ENCODE measurements at regions not wholly inside any gene's neighbourhood (a gene's known extent, or its start where the extent isn't known, plus 50 kb on each side); places are given as distances from the start of the nearest gene placed in this dataset.

DNA sequence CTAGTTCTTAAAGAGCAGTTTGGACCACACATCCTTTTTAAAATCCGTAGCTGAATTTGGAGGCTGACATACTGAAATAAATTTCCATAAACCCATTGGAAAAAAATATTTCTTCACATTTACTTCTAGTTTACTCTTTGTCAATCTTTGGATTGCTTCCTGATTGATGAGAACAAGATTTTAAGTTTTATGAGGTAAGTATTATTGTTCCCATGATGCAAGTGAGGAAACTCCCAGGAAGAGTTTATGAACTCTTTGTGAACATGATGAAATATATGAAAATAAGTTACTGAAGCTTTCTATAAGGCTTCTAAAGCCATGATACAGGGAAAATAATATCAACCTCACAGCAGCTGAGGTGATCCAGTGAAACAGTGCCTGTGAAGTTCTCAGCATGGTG lies 320.0 kb downstream of the GJA1 start:
- Mint-ChIP-seq H3K9me3 (ENCODE audit: unreplicated experiment) (peaks cover 9% of the 10 kb centered on the region), H3K4me1 (ENCODE audit: unreplicated experiment) (peaks cover 7% of the 10 kb centered on the region), H3K4me3 (ENCODE audit: unreplicated experiment) (no peak overlapping the region), H3K36me3 (ENCODE audit: unreplicated experiment) (peaks cover 3% of the 10 kb centered on the region), H3K27me3 (ENCODE audit: unreplicated experiment) (no peaks in the 10 kb centered on the region), H3K27ac (ENCODE audit: unreplicated experiment) (no peak overlapping the region)
- TF ChIP-seq, protein P1, sequence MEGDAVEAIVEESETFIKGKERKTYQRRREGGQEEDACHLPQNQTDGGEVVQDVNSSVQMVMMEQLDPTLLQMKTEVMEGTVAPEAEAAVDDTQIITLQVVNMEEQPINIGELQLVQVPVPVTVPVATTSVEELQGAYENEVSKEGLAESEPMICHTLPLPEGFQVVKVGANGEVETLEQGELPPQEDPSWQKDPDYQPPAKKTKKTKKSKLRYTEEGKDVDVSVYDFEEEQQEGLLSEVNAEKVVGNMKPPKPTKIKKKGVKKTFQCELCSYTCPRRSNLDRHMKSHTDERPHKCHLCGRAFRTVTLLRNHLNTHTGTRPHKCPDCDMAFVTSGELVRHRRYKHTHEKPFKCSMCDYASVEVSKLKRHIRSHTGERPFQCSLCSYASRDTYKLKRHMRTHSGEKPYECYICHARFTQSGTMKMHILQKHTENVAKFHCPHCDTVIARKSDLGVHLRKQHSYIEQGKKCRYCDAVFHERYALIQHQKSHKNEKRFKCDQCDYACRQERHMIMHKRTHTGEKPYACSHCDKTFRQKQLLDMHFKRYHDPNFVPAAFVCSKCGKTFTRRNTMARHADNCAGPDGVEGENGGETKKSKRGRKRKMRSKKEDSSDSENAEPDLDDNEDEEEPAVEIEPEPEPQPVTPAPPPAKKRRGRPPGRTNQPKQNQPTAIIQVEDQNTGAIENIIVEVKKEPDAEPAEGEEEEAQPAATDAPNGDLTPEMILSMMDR (IDR thresholded peaks at IDR 0.05): no peak
- no peak for DNase-seq (ENCODE audit: extremely low spot score, unreplicated experiment)

DNA sequence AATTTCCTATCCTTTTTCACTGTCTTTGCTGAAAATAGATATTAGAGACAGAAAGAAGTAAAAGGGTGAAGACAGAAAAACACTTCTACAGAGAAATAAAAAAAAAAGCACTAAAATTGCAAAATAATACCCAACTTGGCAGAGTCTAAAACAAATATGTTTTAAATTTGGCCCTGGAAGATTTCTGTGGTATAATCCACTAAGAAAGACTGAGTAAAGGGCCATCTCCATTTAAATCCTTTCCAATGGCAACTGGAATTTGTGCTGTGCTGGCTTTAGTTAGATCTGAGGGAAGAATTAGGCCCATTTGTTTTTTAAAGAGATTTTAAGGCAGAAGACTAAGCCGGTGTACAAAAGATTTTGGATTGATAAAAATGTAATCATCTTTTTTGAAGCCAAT lies 321.2 kb downstream of the GJA1 start:
- Mint-ChIP-seq H3K27ac (ENCODE audit: unreplicated experiment) (no peak overlapping the region), H3K36me3 (ENCODE audit: unreplicated experiment) (peaks cover under 1% of the 10 kb centered on the region)

DNA sequence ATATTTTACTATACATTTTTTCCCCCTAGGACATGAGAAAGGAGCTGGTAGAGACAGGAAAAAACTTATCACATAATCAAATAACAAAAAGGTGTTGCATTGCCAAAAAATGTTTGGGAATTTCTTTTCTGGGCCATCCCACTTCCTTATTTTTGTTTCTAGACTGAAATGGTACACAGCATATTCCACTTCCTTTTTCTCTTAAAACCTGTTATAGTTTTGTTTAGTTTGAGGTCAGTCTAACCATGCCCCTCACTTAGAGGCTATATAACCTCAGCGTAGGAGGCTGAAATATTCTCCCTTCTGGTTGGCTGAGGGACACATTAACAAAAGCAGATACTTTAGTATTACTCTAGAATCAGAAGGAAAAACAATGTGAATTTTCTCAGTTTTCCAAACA lies 323.9 kb downstream of the GJA1 start:
- DNase-seq (ENCODE audit: extremely low spot score, unreplicated experiment): no peak
- H3K27me3 Mint-ChIP-seq (ENCODE audit: unreplicated experiment): no peaks in the 10 kb centered on the region
- H3K36me3 Mint-ChIP-seq (ENCODE audit: unreplicated experiment): peaks cover 2% of the 10 kb centered on the region
- peaks cover 7% of the 10 kb centered on the region for H3K4me1 Mint-ChIP-seq (ENCODE audit: unreplicated experiment)
- TF ChIP-seq, protein P1 (IDR thresholded peaks at IDR 0.05): no peak
- no peak overlapping the region for H3K27ac Mint-ChIP-seq (ENCODE audit: unreplicated experiment)
- H3K9me3 Mint-ChIP-seq (ENCODE audit: unreplicated experiment): peaks cover 11% of the 10 kb centered on the region
- no peak overlapping the region for H3K4me3 Mint-ChIP-seq (ENCODE audit: unreplicated experiment)

More for the DNA sequence above, 321.2 kb downstream of the GJA1 start:
- Mint-ChIP-seq H3K27me3 (ENCODE audit: unreplicated experiment) (no peaks in the 10 kb centered on the region), H3K4me1 (ENCODE audit: unreplicated experiment) (peaks cover 7% of the 10 kb centered on the region), H3K9me3 (ENCODE audit: unreplicated experiment) (peaks cover 6% of the 10 kb centered on the region), H3K4me3 (ENCODE audit: unreplicated experiment) (no peak overlapping the region)
- TF ChIP-seq, protein P1 (IDR thresholded peaks at IDR 0.05): no peak
- no peak for DNase-seq (ENCODE audit: extremely low spot score, unreplicated experiment)

DNA sequence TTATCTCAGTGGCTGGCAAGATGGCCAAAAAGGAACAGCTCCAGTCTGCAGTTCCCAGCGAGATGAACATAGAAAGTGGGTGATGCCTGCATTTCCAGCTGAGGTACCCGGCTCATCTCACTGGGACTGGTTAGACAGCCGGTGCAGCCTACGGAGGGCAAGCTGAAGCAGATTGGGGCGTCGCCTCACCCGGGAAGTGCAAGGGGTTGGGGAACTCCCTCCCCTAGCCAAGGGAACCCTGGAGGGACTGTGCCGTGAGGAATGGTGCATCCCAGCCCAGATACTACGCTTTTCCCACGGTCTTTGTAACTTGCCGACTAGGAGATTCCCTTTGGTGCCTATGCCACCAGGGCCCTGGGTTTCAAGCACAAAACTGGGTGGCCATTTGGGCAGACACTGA lies 324.7 kb downstream of the GJA1 start:
- TF ChIP-seq, protein P1 (IDR thresholded peaks at IDR 0.05): no peak
- no peaks in the 10 kb centered on the region for H3K27me3 Mint-ChIP-seq (ENCODE audit: unreplicated experiment)
- H3K9me3 Mint-ChIP-seq (ENCODE audit: unreplicated experiment): peaks cover 11% of the 10 kb centered on the region
- no peak overlapping the region for H3K27ac Mint-ChIP-seq (ENCODE audit: unreplicated experiment)
- no peak overlapping the region for H3K4me3 Mint-ChIP-seq (ENCODE audit: unreplicated experiment)
- peaks cover 2% of the 10 kb centered on the region for H3K36me3 Mint-ChIP-seq (ENCODE audit: unreplicated experiment)
- peaks cover 13% of the 10 kb centered on the region for H3K4me1 Mint-ChIP-seq (ENCODE audit: unreplicated experiment)
- DNase-seq (ENCODE audit: extremely low spot score, unreplicated experiment): no peak

DNA sequence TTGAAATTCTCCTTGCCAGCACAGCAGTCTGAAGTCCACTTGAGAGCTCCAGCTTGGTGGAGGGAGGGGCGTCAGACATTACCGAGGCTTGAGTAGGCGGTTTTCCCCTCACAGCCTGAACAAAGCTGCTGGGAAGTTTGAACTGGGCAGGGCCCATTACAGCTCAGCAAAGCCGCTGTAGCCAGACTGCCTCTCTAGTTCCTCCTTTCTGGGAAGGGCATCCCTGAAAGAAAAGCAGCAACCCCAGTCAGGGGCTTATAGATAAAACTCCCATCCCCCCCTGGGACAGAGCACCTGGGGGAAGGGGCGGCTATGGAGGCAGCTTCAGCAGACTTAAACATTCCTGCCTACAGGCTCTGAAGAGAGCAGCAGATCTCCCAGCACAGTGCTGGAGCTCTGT lies 325.3 kb downstream of the GJA1 start:
- Mint-ChIP-seq H3K4me1 (ENCODE audit: unreplicated experiment) (peaks cover 16% of the 10 kb centered on the region), H3K27me3 (ENCODE audit: unreplicated experiment) (no peaks in the 10 kb centered on the region), H3K4me3 (ENCODE audit: unreplicated experiment) (no peak overlapping the region), H3K9me3 (ENCODE audit: unreplicated experiment) (peaks cover 12% of the 10 kb centered on the region), H3K27ac (ENCODE audit: unreplicated experiment) (no peak overlapping the region), H3K36me3 (ENCODE audit: unreplicated experiment) (peaks cover 2% of the 10 kb centered on the region)
- TF ChIP-seq, protein P1 (IDR thresholded peaks at IDR 0.05): no peak
- no peak for DNase-seq (ENCODE audit: extremely low spot score, unreplicated experiment)
